Lower lobe of right lung (tissue), 2 donors: ENCODE measurements at regions not wholly inside any gene's neighbourhood (a gene's known extent, or its start where the extent isn't known, plus 50 kb on each side); places are given as distances from the start of the nearest gene placed in this dataset.

Experiments
- ATAC-seq, 2 donors: fragments of 200-7000 bp; cut with Tn5 transposase; one replicate each; pipeline ENCODE4 v1.9.1; 2020 to 2022; ENCODE audit warnings: mild to moderate bottlenecking in 2 of 2, moderate library complexity in 2 of 2
- DNase-seq: peaks from one replicate; pipeline ENCODE4 v3.0.0-alpha.2; 2020
- H3K27ac ChIP-seq: fragments of 200-600 bp; one replicate; pipeline ENCODE4 v1.8.0; 2022
- H3K27me3 ChIP-seq: fragments of 200-600 bp; one replicate; pipeline ENCODE4 v1.8.0; 2022; ENCODE audit warnings: low read depth
- H3K36me3 ChIP-seq: fragments of 200-600 bp; one replicate; pipeline ENCODE4 v1.8.0; 2022; ENCODE audit warnings: mild to moderate bottlenecking
- H3K4me1 ChIP-seq: fragments of 200-600 bp; one replicate; pipeline ENCODE4 v1.8.0; 2022
- H3K4me3 ChIP-seq: fragments of 200-600 bp; one replicate; pipeline ENCODE4 v1.8.0; 2022; ENCODE audit warnings: mild to moderate bottlenecking
- H3K9me3 ChIP-seq: fragments of 200-600 bp; one replicate; pipeline ENCODE4 v1.8.0; 2022
- intact Hi-C: fragments of 100-400 bp; cut with DNase I; formaldehyde crosslinking; loops from one replicate; pipeline ENCODE4 v1.11.0; 2022
- TF ChIP-seq, protein P1 (sequence below): fragments of 200-600 bp; IDR thresholded peaks from one replicate; pipeline ENCODE4 v1.8.0; 2022; ENCODE audit warnings: antibody characterized with exemption, mild to moderate bottlenecking
- donor health status: DM: no; HTN: yes; CAD: no; lungs with severe emphysema.

DNA sequence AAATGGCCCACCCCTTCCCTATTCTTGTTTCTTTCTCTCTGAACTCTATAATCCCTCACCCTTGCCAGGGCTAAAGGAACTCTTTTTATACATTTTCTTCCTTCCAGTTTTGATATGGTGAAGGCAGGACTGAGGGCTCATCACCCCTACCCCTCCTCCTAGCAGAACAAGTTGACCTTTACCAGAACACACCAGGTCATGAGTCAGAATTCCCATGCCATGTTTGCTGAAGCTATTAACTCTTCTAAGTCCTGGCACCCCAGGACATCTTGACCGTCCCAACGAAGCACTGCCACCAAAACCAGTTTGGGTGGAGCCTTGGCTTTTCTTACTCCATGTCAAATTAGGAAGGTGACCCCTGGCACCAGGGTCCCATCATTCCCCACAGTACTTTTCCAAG lies 57.5 kb upstream of the DYNLT3 start:
- intact Hi-C loops = no loop called here
- Histone ChIP-seq H3K36me3 (no peaks in the 10 kb centered on the region), H3K4me1 (no peaks in the 10 kb centered on the region), H3K4me3 (no peak overlapping the region), H3K27me3 (peaks cover 8% of the 10 kb centered on the region), H3K9me3 (no peaks in the 10 kb centered on the region), H3K27ac (no peak overlapping the region)
- DNase-seq (no peak), ATAC-seq (no peak)
- TF ChIP-seq, protein P1, sequence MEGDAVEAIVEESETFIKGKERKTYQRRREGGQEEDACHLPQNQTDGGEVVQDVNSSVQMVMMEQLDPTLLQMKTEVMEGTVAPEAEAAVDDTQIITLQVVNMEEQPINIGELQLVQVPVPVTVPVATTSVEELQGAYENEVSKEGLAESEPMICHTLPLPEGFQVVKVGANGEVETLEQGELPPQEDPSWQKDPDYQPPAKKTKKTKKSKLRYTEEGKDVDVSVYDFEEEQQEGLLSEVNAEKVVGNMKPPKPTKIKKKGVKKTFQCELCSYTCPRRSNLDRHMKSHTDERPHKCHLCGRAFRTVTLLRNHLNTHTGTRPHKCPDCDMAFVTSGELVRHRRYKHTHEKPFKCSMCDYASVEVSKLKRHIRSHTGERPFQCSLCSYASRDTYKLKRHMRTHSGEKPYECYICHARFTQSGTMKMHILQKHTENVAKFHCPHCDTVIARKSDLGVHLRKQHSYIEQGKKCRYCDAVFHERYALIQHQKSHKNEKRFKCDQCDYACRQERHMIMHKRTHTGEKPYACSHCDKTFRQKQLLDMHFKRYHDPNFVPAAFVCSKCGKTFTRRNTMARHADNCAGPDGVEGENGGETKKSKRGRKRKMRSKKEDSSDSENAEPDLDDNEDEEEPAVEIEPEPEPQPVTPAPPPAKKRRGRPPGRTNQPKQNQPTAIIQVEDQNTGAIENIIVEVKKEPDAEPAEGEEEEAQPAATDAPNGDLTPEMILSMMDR = no peak

DNA sequence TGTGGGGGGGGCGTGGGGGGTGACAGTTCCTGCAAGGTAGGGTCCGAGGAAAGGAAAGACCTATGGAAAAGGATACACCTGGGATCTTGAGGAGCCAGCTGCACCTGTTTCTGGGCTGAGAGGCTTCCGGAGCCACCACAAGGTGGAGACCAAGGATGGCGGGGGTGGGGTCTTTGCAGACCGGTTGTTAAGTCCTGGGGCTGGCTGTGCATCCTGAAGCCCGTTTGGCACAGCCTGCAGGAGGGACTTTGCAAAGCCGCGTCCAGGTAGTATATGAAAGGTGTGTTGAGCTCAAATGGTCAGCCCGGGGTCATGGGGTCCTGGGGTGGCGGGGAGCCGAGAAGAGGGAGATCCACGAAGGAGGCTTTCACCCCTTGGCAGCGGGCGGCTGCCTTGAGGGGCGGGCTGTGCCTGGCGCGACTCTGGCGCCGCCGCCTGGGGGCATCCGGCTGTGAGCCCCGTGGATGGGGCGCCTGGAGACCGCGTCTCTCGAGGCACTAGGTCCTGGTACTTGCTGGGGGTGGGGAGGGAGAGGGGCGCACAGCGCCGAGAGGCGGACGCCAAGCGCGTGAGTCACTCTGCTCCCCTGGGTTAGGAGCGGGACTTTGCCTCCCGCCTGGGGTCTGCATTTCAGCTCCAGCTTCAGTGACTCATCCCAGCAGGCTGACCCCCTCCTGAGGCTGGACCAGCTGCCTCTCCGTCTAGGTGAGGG lies 58.2 kb upstream of the DYNLT3 start:
- TF ChIP-seq, protein P1 = no peak
- Histone ChIP-seq H3K27me3 (peaks cover 8% of the 10 kb centered on the region), H3K4me1 (no peaks in the 10 kb centered on the region), H3K27ac (no peak overlapping the region), H3K9me3 (no peaks in the 10 kb centered on the region), H3K36me3 (no peaks in the 10 kb centered on the region), H3K4me3 (no peak overlapping the region)
- intact Hi-C loops = no loop called here
- DNase-seq (no peak), ATAC-seq (peak in 1 of 2 donors; percentile 32)

GRCh38 chrX:37906357-37906756 lies 59.0 kb upstream of the DYNLT3 start:
- peaks cover 8% of the 10 kb centered on the region for H3K27me3 ChIP-seq
- H3K9me3 ChIP-seq = no peaks in the 10 kb centered on the region
- H3K36me3 ChIP-seq = no peaks in the 10 kb centered on the region
- ATAC-seq (no peak), DNase-seq (no peak)
- H3K27ac ChIP-seq = no peak overlapping the region
- TF ChIP-seq, protein P1 = no peak
- intact Hi-C loops = no loop called here
- no peaks in the 10 kb centered on the region for H3K4me1 ChIP-seq
- H3K4me3 ChIP-seq = no peak overlapping the region

- H3K36me3 ChIP-seq = no peaks in the 10 kb centered on the region
- intact Hi-C loops = no loop called here
- no peaks in the 10 kb centered on the region for H3K9me3 ChIP-seq
- peaks cover 8% of the 10 kb centered on the region for H3K27me3 ChIP-seq
- H3K4me1 ChIP-seq = no peaks in the 10 kb centered on the region
- H3K27ac ChIP-seq = no peak overlapping the region
- no peak for ATAC-seq
- DNase-seq = no peak
- no peak overlapping the region for H3K4me3 ChIP-seq
- TF ChIP-seq, protein P1 = no peak
Observed at GRCh38 chrX:37910186-37910585, 62.8 kb upstream of the DYNLT3 start.

GRCh38 chrX:37912304-37912703 lies 64.9 kb upstream of the DYNLT3 start:
- Histone ChIP-seq H3K4me1 (no peaks in the 10 kb centered on the region), H3K4me3 (no peak overlapping the region), H3K36me3 (no peaks in the 10 kb centered on the region), H3K27ac (no peak overlapping the region), H3K9me3 (no peaks in the 10 kb centered on the region), H3K27me3 (no peaks in the 10 kb centered on the region)
- intact Hi-C loops = no loop called here
- DNase-seq = no peak
- TF ChIP-seq, protein P1 = no peak
- no peak for ATAC-seq
